CD14-positive monocyte (primary cell): ENCODE measurements at regions not wholly inside any gene's neighbourhood (a gene's known extent, or its start where the extent isn't known, plus 50 kb on each side); places are given as distances from the start of the nearest gene placed in this dataset.

ENCODE experiments used
- DNase-seq, 3 donors: peaks; one replicate each; pipeline ENCODE4 v3.0.0-alpha.2; 2011 to 2022
- H2AFZ ChIP-seq: 2 replicates; pipeline ENCODE4 v1.6.0; 2012; ENCODE audit warnings: mild to moderate bottlenecking, low read depth, low read length, inconsistent platforms; ENCODE audit not compliant: insufficient read depth, poor library complexity, severe bottlenecking
- H3K27ac ChIP-seq, 2 donors: 1 replicate in 1 of 2; 2 replicates in 1 of 2; pipeline ENCODE4 v1.5.1; 2012 to 2013; ENCODE audit warnings: low read length in 2 of 2, control low read depth in 1 of 2, inconsistent platforms in 1 of 2, low read depth in 1 of 2, mild to moderate bottlenecking in 1 of 2
- H3K27me3 ChIP-seq, 2 donors: one replicate each; pipeline versions ENCODE4 v1.6.0 to v1.6.1; 2011 to 2013; ENCODE audit warnings: low read length in 2 of 2; ENCODE audit not compliant: control insufficient read depth in 2 of 2, insufficient read depth in 2 of 2
- H3K36me3 ChIP-seq, 2 donors: replicated peaks in 1 of 2; 1 replicate in 1 of 2; 2 replicates in 1 of 2; pipeline versions ENCODE4 v1.5.1 to v1.6.1; 2012 to 2013; ENCODE audit warnings: low read length in 2 of 2, control low read depth in 1 of 2, inconsistent platforms in 1 of 2, mild to moderate bottlenecking in 1 of 2; ENCODE audit not compliant: insufficient read depth in 2 of 2, control insufficient read depth in 1 of 2
- H3K4me1 ChIP-seq, 2 donors: 1 replicate in 1 of 2; 2 replicates in 1 of 2; pipeline versions ENCODE4 v1.5.1 to v1.6.1; 2012 to 2013; ENCODE audit warnings: low read length in 2 of 2, control low read depth in 1 of 2, inconsistent platforms in 1 of 2, mild to moderate bottlenecking in 1 of 2, moderate library complexity in 1 of 2; ENCODE audit not compliant: insufficient read depth in 2 of 2, control insufficient read depth in 1 of 2
- H3K4me2 ChIP-seq: replicated peaks from 2 replicates; pipeline ENCODE3; 2012; ENCODE audit warnings: low read length, moderate library complexity, mild to moderate bottlenecking; ENCODE audit not compliant: poor library complexity, severe bottlenecking; ENCODE audit errors: extremely low read depth
- H3K4me3 ChIP-seq, 3 experiments: fragments of 200-600 bp in 1 of 3; sonication (generic) in 1 of 3; replicated peaks in 1 of 3; 1 replicate in 2 of 3; 2 replicates in 1 of 3; pipeline ENCODE4 v1.5.1; 2011 to 2013; ENCODE audit warnings: low read length in 3 of 3, mild to moderate bottlenecking in 3 of 3, control low read depth in 2 of 3, low read depth in 2 of 3, inconsistent platforms in 1 of 3, moderate library complexity in 1 of 3
- H3K79me2 ChIP-seq: 2 replicates; pipeline ENCODE4 v1.6.0; 2012; ENCODE audit warnings: mild to moderate bottlenecking, control low read depth, inconsistent platforms, low read length, moderate library complexity; ENCODE audit not compliant: insufficient read depth
- H3K9ac ChIP-seq: 2 replicates; pipeline ENCODE4 v1.6.0; 2017; ENCODE audit warnings: low read length, mild to moderate bottlenecking; ENCODE audit not compliant: insufficient read depth, poor library complexity, severe bottlenecking
- H3K9me3 ChIP-seq, 2 donors: replicated peaks in 1 of 2; 1 replicate in 1 of 2; 2 replicates in 1 of 2; pipeline versions ENCODE4 v1.5.1 to v1.6.1; 2012 to 2013; ENCODE audit warnings: low read length in 2 of 2, control low read depth in 1 of 2; ENCODE audit not compliant: control insufficient read depth in 1 of 2, insufficient read depth in 1 of 2
- H4K20me1 ChIP-seq: 2 replicates; pipeline ENCODE4 v1.6.0; 2012; ENCODE audit warnings: mild to moderate bottlenecking, low read length, control low read depth, moderate library complexity; ENCODE audit not compliant: insufficient read depth
- H3K27ac Mint-ChIP-seq, 7 donors: one replicate each; pipeline ENCODE4 v1.8.0; 2020; ENCODE audit warnings: mild to moderate bottlenecking in 7 of 7, mixed read lengths in 7 of 7, moderate library complexity in 6 of 7, inconsistent platforms in 2 of 7
- H3K27me3 Mint-ChIP-seq, 3 donors: one replicate each; pipeline ENCODE4 v1.8.0; 2021 to 2022; ENCODE audit warnings: low read depth in 3 of 3, mild to moderate bottlenecking in 3 of 3, mixed read lengths in 3 of 3, moderate library complexity in 3 of 3, inconsistent platforms in 1 of 3
- H3K36me3 Mint-ChIP-seq, 2 donors: one replicate each; pipeline ENCODE4 v1.8.0; 2020; ENCODE audit warnings: mixed read lengths in 2 of 2, inconsistent platforms in 1 of 2, mild to moderate bottlenecking in 1 of 2
- H3K4me1 Mint-ChIP-seq: one replicate; pipeline ENCODE4 v1.8.0; 2020; ENCODE audit warnings: mild to moderate bottlenecking, mixed read lengths
- H3K4me3 Mint-ChIP-seq, 2 donors: one replicate each; pipeline ENCODE4 v1.8.0; 2020; ENCODE audit warnings: mild to moderate bottlenecking in 2 of 2, mixed read lengths in 2 of 2, moderate library complexity in 1 of 2
- H3K9me3 Mint-ChIP-seq, 7 donors: one replicate each; pipeline ENCODE4 v1.8.0; 2020 to 2022; ENCODE audit warnings: mixed read lengths in 7 of 7, mild to moderate bottlenecking in 6 of 7, moderate library complexity in 6 of 7, inconsistent platforms in 2 of 7
- CTCF ChIP-seq: fragments of 200-600 bp; IDR thresholded peaks from one replicate; pipeline ENCODE4 v1.8.0; 2022; ENCODE audit warnings: antibody characterized with exemption, mild to moderate bottlenecking
- WGBS: methylation state at CpG from one replicate; pipeline ENCODE4 v1.1.5; 2013; ENCODE audit warnings: missing lambda C conversion rate; ENCODE audit not compliant: insufficient coverage; 5-methylcytosine and 5-hydroxymethylcytosine counted together
- intact Hi-C, 2 donors: fragments of 100-400 bp; cut with micrococcal nuclease; formaldehyde crosslinking; loops; one replicate each; pipeline versions ENCODE4 v1.15.0 to v1.15.1; 2023

GRCh38 chr22:47245286-47245685 is 482.8 kb downstream of the TBC1D22A start:
- Histone ChIP-seq H2AFZ (no peak overlapping the region), H3K27me3 (no peaks in the 10 kb centered on the region), H3K4me2 (no peak overlapping the region), H3K27ac (no peak overlapping the region), H3K4me1 (no peaks in the 10 kb centered on the region), H3K4me3 (no peak overlapping the region), H4K20me1 (no peaks in the 10 kb centered on the region), H3K9me3 (peaks cover 0 to 18% of the 10 kb centered on the region in 2 donors), H3K36me3 (no peaks in the 10 kb centered on the region), H3K9ac (no peak overlapping the region), H3K79me2 (no peaks in the 10 kb centered on the region)
- Mint-ChIP-seq H3K36me3 (no peaks in the 10 kb centered on the region), H3K9me3 (peaks cover 0 to 24% (median 18%) of the 10 kb centered on the region in 7 donors), H3K27ac (no peak overlapping the region), H3K4me1 (no peaks in the 10 kb centered on the region), H3K27me3 (peaks cover 4 to 9% (median 7%) of the 10 kb centered on the region in 3 donors), H3K4me3 (no peak overlapping the region)
- DNase-seq, result no peak
- no peak for TF ChIP-seq CTCF
- WGBS, result 83% methylated on average over 2 of the region's 3 CpGs
- intact Hi-C loops, result no loop called here

GRCh38 chr22:47240116-47240515 is 477.7 kb downstream of the TBC1D22A start:
- peaks cover 0 to 9% of the 10 kb centered on the region in 2 donors for H3K9me3 ChIP-seq

More at GRCh38 chr22:47240116-47240515, 477.7 kb downstream of the TBC1D22A start:
- Histone ChIP-seq H3K9ac (no peak overlapping the region), H4K20me1 (no peaks in the 10 kb centered on the region), H3K36me3 (no peaks in the 10 kb centered on the region), H3K4me1 (no peaks in the 10 kb centered on the region), H3K4me3 (no peak overlapping the region), H3K27me3 (no peaks in the 10 kb centered on the region), H3K79me2 (no peaks in the 10 kb centered on the region), H2AFZ (no peak overlapping the region), H3K27ac (no peak overlapping the region), H3K4me2 (no peak overlapping the region)
- peaks cover 0 to 11% (median 7%) of the 10 kb centered on the region in 7 donors for H3K9me3 Mint-ChIP-seq
- WGBS, result 79% methylated on average over 4 of the region's 10 CpGs
- no peaks in the 10 kb centered on the region for H3K4me1 Mint-ChIP-seq
- H3K36me3 Mint-ChIP-seq, result no peaks in the 10 kb centered on the region
- TF ChIP-seq CTCF, result no peak
- peaks cover 0 to 9% (median 7%) of the 10 kb centered on the region in 3 donors for H3K27me3 Mint-ChIP-seq
- no peak overlapping the region for H3K27ac Mint-ChIP-seq
- H3K4me3 Mint-ChIP-seq, result no peak overlapping the region
- DNase-seq, result no peak
- intact Hi-C loops, result no loop called here
